ENCODE measurements at regions not wholly inside any gene's neighbourhood (a gene's known extent, or its start where the extent isn't known, plus 50 kb on each side); places are given as distances from the start of the nearest gene placed in this dataset.
"Not testable (repeated sequence)": the region's sequence is repeated elsewhere in the genome, so short reads cannot be mapped to it uniquely, and the experiment has no call there.

DNA sequence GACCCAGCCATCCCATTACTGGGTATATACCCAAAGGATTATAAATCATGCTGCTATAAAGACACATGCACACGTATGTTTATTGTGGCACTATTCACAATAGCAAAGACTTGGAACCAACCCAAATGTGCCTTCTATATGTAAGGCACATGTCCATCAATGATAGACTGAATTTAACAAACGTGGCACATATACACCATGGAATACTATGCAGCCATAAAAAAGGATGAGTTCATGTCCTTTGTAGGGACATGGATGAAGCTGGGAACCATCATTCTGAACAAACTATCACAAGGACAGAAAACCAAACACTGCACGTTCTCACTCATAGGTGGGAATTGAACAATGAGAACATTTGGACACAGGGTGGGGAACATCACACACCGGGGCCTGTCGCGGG, 92.1 kb downstream of the TRIM27 start:
- TF ChIP-seq, protein P1, sequence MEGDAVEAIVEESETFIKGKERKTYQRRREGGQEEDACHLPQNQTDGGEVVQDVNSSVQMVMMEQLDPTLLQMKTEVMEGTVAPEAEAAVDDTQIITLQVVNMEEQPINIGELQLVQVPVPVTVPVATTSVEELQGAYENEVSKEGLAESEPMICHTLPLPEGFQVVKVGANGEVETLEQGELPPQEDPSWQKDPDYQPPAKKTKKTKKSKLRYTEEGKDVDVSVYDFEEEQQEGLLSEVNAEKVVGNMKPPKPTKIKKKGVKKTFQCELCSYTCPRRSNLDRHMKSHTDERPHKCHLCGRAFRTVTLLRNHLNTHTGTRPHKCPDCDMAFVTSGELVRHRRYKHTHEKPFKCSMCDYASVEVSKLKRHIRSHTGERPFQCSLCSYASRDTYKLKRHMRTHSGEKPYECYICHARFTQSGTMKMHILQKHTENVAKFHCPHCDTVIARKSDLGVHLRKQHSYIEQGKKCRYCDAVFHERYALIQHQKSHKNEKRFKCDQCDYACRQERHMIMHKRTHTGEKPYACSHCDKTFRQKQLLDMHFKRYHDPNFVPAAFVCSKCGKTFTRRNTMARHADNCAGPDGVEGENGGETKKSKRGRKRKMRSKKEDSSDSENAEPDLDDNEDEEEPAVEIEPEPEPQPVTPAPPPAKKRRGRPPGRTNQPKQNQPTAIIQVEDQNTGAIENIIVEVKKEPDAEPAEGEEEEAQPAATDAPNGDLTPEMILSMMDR (IDR thresholded peaks at IDR 0.05; ENCODE audit: insufficient read depth, low read depth, low read length): not testable (repeated sequence)
- TF ChIP-seq EZH2 (IDR thresholded peaks at IDR 0.05; ENCODE audit: insufficient read depth, low read length): not testable (repeated sequence)
